Transverse colon (tissue), 3 donors: ENCODE measurements at regions not wholly inside any gene's neighbourhood (a gene's known extent, or its start where the extent isn't known, plus 50 kb on each side); places are given as distances from the start of the nearest gene placed in this dataset.

Experiments
- CTCF ChIP-seq, 5 experiments: fragments of 200-600 bp in 3 of 5; fragments of 450-650 bp in 2 of 5; sonication (generic) in 3 of 5; IDR thresholded peaks; 1 replicate in 2 of 5; 2 replicates in 3 of 5; pipeline ENCODE4 v1.5.1; 2016 to 2017; ENCODE audit warnings: antibody characterized with exemption in 5 of 5, inconsistent platforms in 3 of 5, mild to moderate bottlenecking in 2 of 5, moderate library complexity in 1 of 5
- POLR2A ChIP-seq: fragments of 450-650 bp; IDR thresholded peaks from one replicate; pipeline ENCODE4 v1.6.1; 2016; ENCODE audit warnings: antibody characterized with exemption, mild to moderate bottlenecking, moderate library complexity

DNA sequence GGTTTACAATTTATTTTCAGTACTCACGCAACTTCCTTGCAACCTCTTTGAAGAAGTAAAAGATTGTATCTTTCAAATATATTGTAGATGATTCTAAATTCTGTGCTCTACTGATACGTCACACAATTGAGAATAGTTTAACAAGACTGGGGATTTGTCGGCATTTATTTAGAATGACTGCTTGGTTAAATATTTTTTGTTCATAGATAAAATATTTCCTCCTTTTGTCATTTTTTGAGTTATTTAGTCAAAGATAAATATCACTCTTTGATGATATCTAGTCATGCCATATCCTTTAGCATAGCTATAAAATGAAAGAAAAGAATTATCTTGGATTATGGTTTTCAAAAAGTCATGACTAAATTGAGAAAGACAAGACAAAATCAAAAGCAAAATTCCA is 2747.8 kb downstream of the PCDH9 start:
- TF ChIP-seq POLR2A (no peak), CTCF (IDR thresholded peaks at IDR 0.05) (no peak)
